ENCODE measurements at regions not wholly inside any gene's neighbourhood (a gene's known extent, or its start where the extent isn't known, plus 50 kb on each side); places are given as distances from the start of the nearest gene placed in this dataset.

DNA sequence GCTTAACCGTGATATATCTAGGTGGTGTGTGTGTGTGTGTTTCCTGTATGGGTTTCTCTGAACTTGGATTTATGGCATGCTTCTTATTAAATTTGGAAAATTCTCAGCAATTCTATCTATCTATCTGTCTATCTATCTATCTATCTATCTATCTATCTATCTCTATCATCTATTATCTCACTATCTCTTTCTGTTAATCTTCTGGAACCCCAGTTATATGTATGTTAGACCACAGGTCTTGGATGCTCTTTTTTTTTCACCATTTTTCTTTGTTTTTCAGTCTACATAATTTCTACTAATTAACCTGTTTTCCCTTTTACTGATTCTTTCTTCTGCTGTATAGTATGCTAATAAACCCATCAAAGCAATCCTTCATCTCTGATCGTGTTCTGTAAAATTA is 538.0 kb downstream of the PTPRU start:
- CTCF ChIA-PET = no interaction called here
- Mint-ChIP-seq H3K4me1 (peaks cover 11% of the 10 kb centered on the region), H3K9me3 (ENCODE audit: low read depth) (no peaks in the 10 kb centered on the region), H3K27me3 (peaks cover 24% of the 10 kb centered on the region), H3K4me3 (no peak overlapping the region), H3K36me3 (no peaks in the 10 kb centered on the region), H3K27ac (no peak overlapping the region)
- DNase-seq = no peak
- ATAC-seq = no peak

DNA sequence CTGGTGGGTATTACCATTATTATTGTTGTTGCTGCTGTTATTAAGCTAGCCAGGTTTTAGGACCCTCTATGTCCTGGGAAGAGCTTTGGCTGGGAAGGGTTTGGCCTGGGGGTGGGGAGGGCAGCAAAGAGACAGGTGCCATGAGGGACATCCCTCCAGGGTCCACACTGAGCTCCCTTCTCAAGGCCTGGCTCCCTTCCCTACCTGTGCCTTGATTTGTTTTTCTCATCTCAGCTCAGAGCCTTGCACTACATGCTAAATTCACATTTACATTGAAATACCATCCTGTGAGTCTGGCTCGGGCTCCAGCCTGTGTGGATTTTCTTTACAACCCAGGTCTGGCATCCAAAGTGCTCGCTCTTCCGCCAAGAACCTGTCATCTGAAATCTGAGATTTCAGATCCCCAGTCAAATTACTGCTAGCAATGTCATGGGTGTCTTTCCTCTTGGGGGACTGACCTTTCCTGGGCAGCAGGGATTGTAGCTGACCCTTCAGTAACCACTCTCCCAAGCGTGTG is 536.3 kb downstream of the PTPRU start:
- H3K27ac Mint-ChIP-seq = no peak overlapping the region
- ATAC-seq (no peak), DNase-seq (peak; percentile 22)
- H3K36me3 Mint-ChIP-seq = no peaks in the 10 kb centered on the region
- no peak overlapping the region for H3K4me3 Mint-ChIP-seq
- peaks cover 6% of the 10 kb centered on the region for H3K4me1 Mint-ChIP-seq
- H3K27me3 Mint-ChIP-seq = peaks cover 22% of the 10 kb centered on the region
- CTCF ChIA-PET = interaction anchor here (1.3 kb wide), 1 partner anchor 19 kb away, joined by 3 read pairs; no protein-coding TSS in a partner anchor
- no peaks in the 10 kb centered on the region for H3K9me3 Mint-ChIP-seq (ENCODE audit: low read depth)

DNA sequence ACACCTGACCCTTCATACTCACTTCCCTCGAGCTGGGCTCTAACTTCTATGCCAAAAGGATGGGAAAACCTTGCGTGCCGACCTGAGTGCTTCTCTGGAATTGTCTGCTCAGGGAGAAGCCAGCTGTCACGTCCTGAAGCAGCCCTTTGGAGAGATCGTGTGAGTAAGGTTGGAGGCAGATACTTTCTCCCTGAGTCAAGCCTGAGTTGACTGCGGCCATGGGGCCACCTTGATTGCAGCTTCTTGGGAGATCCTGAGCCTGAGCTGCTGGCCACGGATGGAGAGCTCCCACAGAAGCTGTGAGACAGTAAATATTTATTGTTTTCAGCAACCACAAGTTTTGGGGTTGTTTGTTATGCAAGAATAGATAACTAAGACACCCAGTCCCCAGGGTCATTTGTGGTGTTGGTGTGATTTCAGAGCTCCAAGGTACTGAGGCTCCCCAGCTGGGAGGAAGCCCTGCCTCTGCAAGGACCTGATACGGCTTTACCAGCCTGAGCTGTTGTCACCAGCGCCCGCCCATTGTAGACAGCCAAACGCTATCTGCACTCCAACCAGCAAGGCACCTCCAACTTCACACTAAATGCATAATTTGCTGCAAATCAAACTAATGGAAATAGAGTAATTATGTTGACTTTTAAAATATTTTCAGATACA is 531.6 kb downstream of the PTPRU start:
- peak; percentile 16 for DNase-seq
- no peak for ATAC-seq
- Mint-ChIP-seq H3K4me1 (no peaks in the 10 kb centered on the region), H3K27ac (no peak overlapping the region), H3K4me3 (no peak overlapping the region), H3K9me3 (ENCODE audit: low read depth) (no peaks in the 10 kb centered on the region), H3K27me3 (peaks cover 26% of the 10 kb centered on the region), H3K36me3 (no peaks in the 10 kb centered on the region)
- CTCF ChIA-PET = no interaction called here

DNA sequence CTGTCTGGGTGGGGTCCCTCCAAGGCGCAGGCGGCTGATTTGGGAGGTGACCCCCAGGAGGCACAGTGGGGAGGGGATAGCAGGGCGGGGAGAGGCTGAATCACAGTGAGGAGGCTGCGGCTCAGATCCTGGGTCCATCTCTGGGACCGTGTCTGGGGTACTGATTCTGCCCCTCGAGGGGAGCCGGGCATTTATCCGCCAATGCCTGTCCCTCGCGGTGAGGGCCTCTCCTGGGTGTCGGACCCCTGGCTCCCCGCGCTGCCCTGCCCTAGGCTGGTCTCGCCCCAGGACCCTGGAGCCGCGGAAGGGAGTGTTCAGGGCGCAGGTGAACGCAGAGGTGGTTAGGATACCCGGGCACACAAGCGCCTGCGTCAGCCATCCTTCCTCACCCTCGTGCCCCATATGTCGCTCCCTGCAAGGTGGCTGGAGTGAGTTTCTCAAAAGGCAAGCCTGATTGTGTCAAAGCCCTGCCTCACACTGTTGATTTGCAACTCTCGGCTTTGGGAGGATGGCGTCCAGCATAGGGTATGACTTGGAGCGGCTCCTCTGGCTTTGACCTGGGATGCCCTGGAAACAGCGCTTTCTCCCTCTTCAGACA is 530.9 kb downstream of the PTPRU start:
- peak; percentile 15 for DNase-seq
- ATAC-seq = no peak
- no peak overlapping the region for H3K4me3 Mint-ChIP-seq

DNA sequence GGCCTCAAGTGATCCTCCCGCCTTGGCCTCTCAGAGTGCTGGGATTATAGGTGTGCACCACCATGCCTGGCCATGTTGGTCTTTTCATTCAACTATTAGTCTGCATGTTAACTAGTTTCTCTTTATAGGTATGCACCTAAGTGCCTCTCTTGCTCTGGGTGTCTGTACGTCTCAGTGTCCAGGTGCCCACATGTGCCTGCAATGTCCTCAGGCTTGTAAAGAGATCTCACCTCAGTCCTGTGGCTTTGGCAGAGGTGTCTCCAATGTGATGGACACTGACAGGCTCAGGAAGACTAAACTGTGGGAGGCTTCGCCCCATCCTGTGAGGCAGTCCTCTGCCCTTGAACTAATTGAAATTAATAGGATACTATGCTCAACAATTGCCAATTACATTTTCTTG is 526.3 kb downstream of the PTPRU start:
- Mint-ChIP-seq H3K4me3 (no peak overlapping the region), H3K27ac (no peak overlapping the region), H3K9me3 (ENCODE audit: low read depth) (no peaks in the 10 kb centered on the region), H3K36me3 (no peaks in the 10 kb centered on the region), H3K27me3 (peaks cover 22% of the 10 kb centered on the region), H3K4me1 (no peaks in the 10 kb centered on the region)
- CTCF ChIA-PET = no interaction called here
- DNase-seq = peak; percentile 7
- no peak for ATAC-seq

More for the DNA sequence above, 530.9 kb downstream of the PTPRU start:
- no peaks in the 10 kb centered on the region for H3K9me3 Mint-ChIP-seq (ENCODE audit: low read depth)
- no peak overlapping the region for H3K27ac Mint-ChIP-seq
- H3K4me1 Mint-ChIP-seq = no peaks in the 10 kb centered on the region
- CTCF ChIA-PET = no interaction called here
- no peaks in the 10 kb centered on the region for H3K36me3 Mint-ChIP-seq
- H3K27me3 Mint-ChIP-seq = peaks cover 26% of the 10 kb centered on the region

DNA sequence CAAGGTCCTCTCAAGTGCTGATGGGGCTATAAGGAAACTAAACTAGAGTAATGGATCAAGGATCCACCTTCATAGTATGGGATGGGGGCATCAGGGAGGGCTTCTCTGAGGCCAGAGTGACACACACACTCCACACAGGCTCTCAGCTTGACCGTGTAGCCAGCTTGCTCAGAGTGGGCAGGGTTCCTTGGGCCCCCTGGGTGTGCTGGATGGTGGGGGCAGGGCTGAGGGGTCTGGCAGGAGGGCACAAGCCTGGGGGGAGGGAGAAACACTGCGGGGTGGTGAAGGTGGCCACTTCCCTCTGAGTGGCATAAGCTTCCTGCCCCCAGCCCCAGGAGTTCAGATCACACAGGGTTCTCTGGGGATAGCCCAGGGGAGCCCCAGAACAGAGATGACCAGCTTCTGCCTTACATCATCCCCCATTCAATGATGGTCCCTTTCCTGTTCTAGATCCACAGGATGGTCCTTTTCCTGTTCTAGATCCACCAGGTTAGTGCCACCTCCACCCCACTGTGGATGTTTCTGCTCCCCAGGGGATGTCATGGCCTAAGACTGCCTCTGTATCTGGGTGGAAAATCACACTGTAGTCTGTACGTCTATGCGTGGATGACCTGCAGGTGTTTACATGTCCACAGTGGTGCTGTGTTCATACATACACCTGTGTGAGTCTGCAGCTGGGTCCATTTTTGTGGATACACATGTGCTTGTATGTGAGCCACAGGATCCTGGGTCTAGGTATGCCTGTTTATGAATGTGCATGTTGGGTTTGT is 525.0 kb downstream of the PTPRU start:
- H3K36me3 Mint-ChIP-seq = no peaks in the 10 kb centered on the region
- H3K27me3 Mint-ChIP-seq = peaks cover 20% of the 10 kb centered on the region
- CTCF ChIA-PET = no interaction called here
- ATAC-seq (no peak), DNase-seq (peak; percentile 19)
- H3K4me3 Mint-ChIP-seq = no peak overlapping the region
- no peaks in the 10 kb centered on the region for H3K4me1 Mint-ChIP-seq
- H3K27ac Mint-ChIP-seq = no peak overlapping the region
- H3K9me3 Mint-ChIP-seq (ENCODE audit: low read depth) = no peaks in the 10 kb centered on the region

DNA sequence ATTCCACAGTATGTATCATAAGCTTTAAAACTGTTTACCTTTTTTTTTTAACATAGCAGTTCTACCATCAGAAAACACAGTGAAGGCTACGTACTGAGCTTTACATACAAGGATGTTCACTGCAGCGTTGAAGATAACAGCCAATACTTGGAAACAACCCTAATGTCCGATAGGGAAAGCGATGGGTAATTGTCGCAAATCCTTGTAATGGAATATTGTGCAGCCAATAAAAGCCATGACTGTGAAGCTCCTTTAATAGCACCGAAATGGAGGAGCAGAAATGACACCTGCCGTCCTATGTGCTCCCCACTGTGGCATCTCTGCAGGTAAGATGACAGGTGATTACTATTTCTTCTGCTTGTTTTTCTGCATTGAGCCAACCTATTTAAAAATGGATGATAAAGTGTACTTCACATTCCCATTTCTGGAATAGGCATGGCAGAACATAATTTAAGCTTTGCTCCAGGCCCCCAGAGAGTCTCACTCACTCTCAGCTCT is 523.8 kb downstream of the PTPRU start:
- no peaks in the 10 kb centered on the region for H3K4me1 Mint-ChIP-seq
- H3K27ac Mint-ChIP-seq = no peak overlapping the region
- CTCF ChIA-PET = no interaction called here
- H3K27me3 Mint-ChIP-seq = peaks cover 16% of the 10 kb centered on the region
- H3K36me3 Mint-ChIP-seq = no peaks in the 10 kb centered on the region
- no peak overlapping the region for H3K4me3 Mint-ChIP-seq
- H3K9me3 Mint-ChIP-seq (ENCODE audit: low read depth) = no peaks in the 10 kb centered on the region
- DNase-seq (peak; percentile 1), ATAC-seq (no peak)

DNA sequence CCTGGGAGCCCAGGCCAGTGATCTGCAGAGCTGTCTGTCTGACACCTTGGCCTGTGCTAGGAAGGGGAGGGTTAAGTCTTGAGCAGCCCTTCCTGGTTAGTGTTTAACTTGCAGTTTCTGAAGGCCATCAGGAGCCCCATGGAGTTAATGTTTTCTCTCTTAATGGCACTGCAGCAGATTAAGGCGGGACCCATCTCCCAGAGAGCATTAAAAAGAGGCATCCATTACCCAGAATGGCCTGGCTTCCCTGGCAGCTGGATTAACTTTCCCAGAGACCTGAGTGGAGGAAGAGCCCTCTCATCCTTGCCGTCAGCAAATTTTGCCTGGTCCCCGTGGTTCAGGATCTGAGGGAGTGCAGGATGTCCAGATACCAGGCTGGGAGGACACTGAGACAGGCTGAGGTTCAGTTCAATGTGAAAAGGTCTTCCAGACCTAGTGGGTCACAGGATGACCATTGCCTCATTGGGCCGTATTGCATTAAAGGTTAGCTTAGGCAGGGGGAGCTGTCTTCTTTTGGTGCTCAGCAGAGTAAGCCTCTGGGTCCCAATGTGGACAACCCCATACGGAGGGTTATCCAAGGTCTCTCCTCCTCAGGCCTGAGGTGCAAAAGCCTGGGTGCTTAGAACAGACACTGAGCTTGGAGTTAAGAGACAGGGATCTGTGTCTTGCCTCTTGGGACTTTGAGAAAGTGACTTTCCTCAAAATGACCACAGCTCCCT is 522.6 kb downstream of the PTPRU start:
- peak; percentile 28 for DNase-seq
- no peak overlapping the region for H3K27ac Mint-ChIP-seq

DNA sequence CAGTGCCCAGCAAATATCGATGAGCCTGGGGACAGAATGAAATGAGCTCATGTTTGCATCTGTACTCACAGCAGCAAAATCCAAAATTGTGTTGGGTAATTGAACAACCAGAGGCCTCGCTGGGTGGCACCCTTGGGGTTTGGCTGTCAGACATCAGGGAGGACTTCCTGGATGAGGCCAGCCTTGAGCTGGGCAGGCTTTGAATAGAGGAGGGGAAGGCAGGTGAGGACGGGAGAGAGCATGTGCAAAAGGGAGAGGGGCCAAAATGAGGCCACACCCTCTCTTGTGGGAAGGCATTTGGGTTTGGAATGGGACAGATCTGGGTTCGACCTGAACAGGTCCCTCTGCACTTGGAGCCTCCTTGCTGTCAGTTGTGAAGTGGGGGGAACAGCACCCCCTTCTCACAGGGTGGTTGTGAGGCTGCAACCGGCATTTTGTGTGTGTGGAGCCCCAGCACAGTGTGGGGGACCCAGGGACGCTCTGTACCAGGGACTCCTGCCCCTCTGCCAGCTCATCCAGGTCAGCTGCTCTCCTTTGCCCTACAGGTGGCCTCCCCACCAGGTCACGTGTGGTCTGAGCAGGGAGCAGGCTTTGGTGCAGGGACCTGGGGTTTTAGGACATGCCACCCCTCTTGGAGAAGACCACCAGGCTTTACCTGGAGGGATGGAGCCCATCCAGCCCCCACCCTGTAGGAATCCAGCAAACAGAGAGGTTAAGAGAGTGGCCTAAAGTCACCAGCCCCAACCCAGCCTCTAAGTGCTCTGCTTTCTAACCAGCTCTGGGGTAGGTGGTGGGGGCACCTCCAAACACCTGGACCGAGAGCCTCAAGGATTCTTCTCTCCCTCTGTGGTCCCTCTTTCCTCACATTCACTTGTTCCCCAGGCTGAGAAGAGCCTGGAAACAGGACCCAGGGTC is 521.8 kb downstream of the PTPRU start:
- DNase-seq (peak; percentile 32), ATAC-seq (no peak)
- Mint-ChIP-seq H3K9me3 (ENCODE audit: low read depth) (no peaks in the 10 kb centered on the region), H3K27me3 (peaks cover 2% of the 10 kb centered on the region), H3K4me3 (no peak overlapping the region), H3K27ac (no peak overlapping the region), H3K36me3 (no peaks in the 10 kb centered on the region), H3K4me1 (no peaks in the 10 kb centered on the region)
- CTCF ChIA-PET = no interaction called here

More for the DNA sequence above, 522.6 kb downstream of the PTPRU start:
- Mint-ChIP-seq H3K27me3 (peaks cover 8% of the 10 kb centered on the region), H3K4me1 (no peaks in the 10 kb centered on the region), H3K36me3 (no peaks in the 10 kb centered on the region), H3K4me3 (no peak overlapping the region), H3K9me3 (ENCODE audit: low read depth) (no peaks in the 10 kb centered on the region)
- no peak for ATAC-seq
- CTCF ChIA-PET = no interaction called here

DNA sequence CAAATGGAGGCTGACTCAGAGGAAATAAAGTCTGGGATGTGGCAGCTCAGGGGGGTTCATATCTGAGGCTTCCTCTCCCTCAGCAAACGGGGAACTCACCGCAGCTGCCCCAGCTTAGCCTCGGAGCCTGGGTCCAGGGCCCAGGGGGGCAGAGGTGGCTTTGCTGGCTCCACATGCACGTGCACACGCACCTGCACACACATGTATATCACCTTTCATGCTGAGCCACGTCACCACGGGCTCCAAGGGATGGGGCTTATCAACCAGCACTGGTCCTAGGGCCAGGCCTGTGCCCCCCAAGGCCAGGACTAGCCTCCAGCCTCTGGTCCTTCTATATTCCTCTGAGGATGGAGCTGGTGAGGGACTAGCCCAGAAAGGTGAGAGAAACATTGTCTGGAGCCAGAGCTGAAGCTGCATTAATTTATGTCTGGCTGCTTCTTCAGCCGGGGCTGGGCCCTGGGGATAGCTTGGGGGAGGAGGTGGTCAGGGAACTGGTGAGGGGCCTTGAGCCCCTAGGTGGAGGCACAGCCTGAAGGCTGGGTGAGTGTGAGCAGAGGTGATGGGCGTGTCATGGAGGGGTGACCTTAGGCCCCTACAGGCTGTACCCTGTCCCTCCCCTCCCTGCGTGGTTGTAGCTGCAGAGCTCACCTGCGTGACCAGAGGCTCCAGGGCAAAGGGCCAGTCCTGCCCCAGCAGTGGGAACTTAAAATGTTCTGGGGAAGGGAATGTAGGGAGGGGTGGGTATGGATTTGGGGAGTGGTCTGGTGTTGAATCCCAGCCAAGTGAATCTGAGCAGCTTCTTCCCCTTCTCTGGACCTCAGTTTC is 520.8 kb downstream of the PTPRU start:
- Mint-ChIP-seq H3K36me3 (no peaks in the 10 kb centered on the region), H3K9me3 (ENCODE audit: low read depth) (no peaks in the 10 kb centered on the region), H3K4me3 (no peak overlapping the region), H3K27me3 (peaks cover 5% of the 10 kb centered on the region), H3K27ac (no peak overlapping the region), H3K4me1 (no peaks in the 10 kb centered on the region)
- CTCF ChIA-PET = no interaction called here
- peak; percentile 33 for DNase-seq
- no peak for ATAC-seq

DNA sequence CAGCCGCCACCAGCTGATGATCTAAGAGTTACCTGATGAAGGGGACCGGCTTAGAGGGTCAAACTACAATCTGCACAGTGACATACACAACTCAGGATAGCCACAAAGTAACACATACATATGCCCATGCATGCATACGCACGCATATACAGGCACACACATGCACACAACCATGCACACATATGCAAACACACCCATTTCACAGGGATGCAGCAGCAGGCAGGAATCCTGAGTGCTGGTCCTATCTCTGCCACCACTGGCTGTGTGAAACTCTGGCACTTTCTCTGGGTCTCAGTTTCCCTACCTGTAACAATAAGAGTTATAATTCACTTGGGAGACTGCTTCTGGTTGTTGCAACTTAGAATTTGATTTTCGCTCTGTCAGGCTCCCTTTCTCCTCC is 520.2 kb downstream of the PTPRU start:
- no peaks in the 10 kb centered on the region for H3K36me3 Mint-ChIP-seq
- no peak overlapping the region for H3K4me3 Mint-ChIP-seq
- peaks cover 10% of the 10 kb centered on the region for H3K27me3 Mint-ChIP-seq
- ATAC-seq (no peak), DNase-seq (peak; percentile 33)
- no peaks in the 10 kb centered on the region for H3K9me3 Mint-ChIP-seq (ENCODE audit: low read depth)
- no peak overlapping the region for H3K27ac Mint-ChIP-seq
- CTCF ChIA-PET = no interaction called here
- no peaks in the 10 kb centered on the region for H3K4me1 Mint-ChIP-seq

DNA sequence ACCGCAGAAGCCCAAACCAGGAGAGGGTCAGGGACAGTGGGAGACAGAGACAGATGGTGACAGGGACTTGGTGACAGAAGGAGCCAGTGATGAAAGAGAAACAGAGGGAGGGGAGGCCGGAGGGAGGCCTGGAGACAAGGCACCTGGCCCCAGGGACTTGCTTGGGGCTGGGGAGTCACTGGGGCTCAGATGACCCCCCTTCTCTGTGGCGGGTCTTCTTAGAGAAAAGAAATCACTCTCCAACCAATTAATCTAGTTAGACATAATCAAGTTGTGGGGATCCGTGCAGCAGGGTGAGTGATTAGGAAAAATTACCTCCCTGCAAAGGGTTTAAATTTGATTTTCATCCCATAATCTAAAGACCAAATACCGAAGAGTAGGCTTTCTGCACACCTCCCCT is 519.8 kb downstream of the PTPRU start:
- H3K4me1 Mint-ChIP-seq = no peaks in the 10 kb centered on the region
- CTCF ChIA-PET = no interaction called here
- DNase-seq (no peak), ATAC-seq (no peak)
- no peak overlapping the region for H3K27ac Mint-ChIP-seq
- H3K4me3 Mint-ChIP-seq = no peak overlapping the region
- peaks cover 11% of the 10 kb centered on the region for H3K27me3 Mint-ChIP-seq
- no peaks in the 10 kb centered on the region for H3K36me3 Mint-ChIP-seq
- no peaks in the 10 kb centered on the region for H3K9me3 Mint-ChIP-seq (ENCODE audit: low read depth)

All from activated CD8-positive, alpha-beta memory T cell treated with anti-CD3 and anti-CD28 coated beads, Interleukin-2, amount 10 ng/mL, durations not matched to agents 7 days and 5 days (primary cell).